SK-N-SH (cell line): ENCODE measurements at regions not wholly inside any gene's neighbourhood (a gene's known extent, or its start where the extent isn't known, plus 50 kb on each side); places are given as distances from the start of the nearest gene placed in this dataset.

ENCODE experiments used
- CTCF ChIA-PET: fragments of 300-600, 350-600 bp; formaldehyde crosslinking; extraction: SDS; loops from one replicate; lab custom pipeline; 2021; lab: Yijun Ruan, JAX
- POLR2A ChIA-PET: fragments of 350-600 bp; sonication (Branson Sonifier 250); formaldehyde crosslinking; extraction: SDS; loops from one replicate; lab custom pipeline; 2020; ENCODE audit warnings: antibody characterized with exemption, inconsistent platforms; lab: Yijun Ruan, JAX
- DNase-seq: peaks from one replicate; pipeline ENCODE4 v3.0.0; 2012
- H2AFZ ChIP-seq: fragments of 200-600 bp; sonication (generic); 2 replicates; pipeline ENCODE4 v1.8.1; 2016; ENCODE audit warnings: antibody characterized with exemption, mild to moderate bottlenecking, low read depth
- H3F3A ChIP-seq: fragments of 200-600 bp; sonication (generic); replicated peaks from 2 replicates; pipeline ENCODE3; 2016; ENCODE audit warnings: antibody characterized with exemption, mild to moderate bottlenecking; ENCODE audit not compliant: insufficient read depth
- H3K27ac ChIP-seq, 2 experiments: fragments of 200-500 bp in 1 of 2; fragments of 200-600 bp in 1 of 2; sonication (Bioruptor generic) in 1 of 2; sonication (generic), shearing (Covaris generic) in 1 of 2; 2 replicates each; pipeline versions ENCODE4 v1.5.1 to v1.6.1; 2014 to 2016; ENCODE audit warnings: low read depth in 2 of 2, inconsistent platforms in 1 of 2, low read length in 1 of 2, mild to moderate bottlenecking in 1 of 2, mixed read lengths in 1 of 2
- H3K27me3 ChIP-seq: fragments of 200-600 bp; sonication (generic), shearing (Covaris generic); 2 replicates; pipeline ENCODE4 v1.6.1; 2016; ENCODE audit warnings: mixed run types; ENCODE audit not compliant: insufficient read depth
- H3K36me3 ChIP-seq, 2 experiments: fragments of 200-500 bp in 1 of 2; fragments of 200-600 bp in 1 of 2; sonication (Bioruptor generic) in 1 of 2; sonication (generic) in 1 of 2; replicated peaks in 1 of 2; 2 replicates each; pipeline versions ENCODE3 to v1.5.1; 2014 to 2016; ENCODE audit warnings: low read length in 1 of 2, mild to moderate bottlenecking in 1 of 2; ENCODE audit not compliant: insufficient read depth in 2 of 2, control insufficient read depth in 1 of 2
- H3K4me1 ChIP-seq, 2 experiments: fragments of 200-500 bp in 1 of 2; fragments of 200-600 bp in 1 of 2; sonication (Bioruptor generic) in 1 of 2; sonication (generic), shearing (Covaris generic) in 1 of 2; 2 replicates each; pipeline versions ENCODE4 v1.5.1 to v1.6.1; 2014 to 2016; ENCODE audit warnings: low read depth in 1 of 2, low read length in 1 of 2, mixed run types in 1 of 2; ENCODE audit not compliant: insufficient read depth in 2 of 2, control insufficient read depth in 1 of 2
- H3K4me2 ChIP-seq: fragments of 200-600 bp; sonication (generic), shearing (Covaris generic); 2 replicates; pipeline ENCODE4 v1.6.1; 2017; ENCODE audit warnings: mixed run types
- H3K4me3 ChIP-seq, 2 experiments: fragments of 200-500 bp in 1 of 2; fragments of 200-600 bp in 1 of 2; sonication (Bioruptor generic) in 1 of 2; sonication (generic), shearing (Covaris generic) in 1 of 2; 2 replicates each; pipeline versions ENCODE4 v1.5.1 to v1.8.1; 2014 to 2016; ENCODE audit warnings: low read depth in 2 of 2, inconsistent platforms in 1 of 2, low read length in 1 of 2, mild to moderate bottlenecking in 1 of 2, mixed read lengths in 1 of 2, moderate library complexity in 1 of 2
- H3K79me2 ChIP-seq: fragments of 200-600 bp; sonication (generic); 2 replicates; pipeline ENCODE4 v1.8.1; 2017; ENCODE audit warnings: mild to moderate bottlenecking; ENCODE audit not compliant: insufficient read depth
- H3K9ac ChIP-seq: fragments of 200-600 bp; sonication (generic); 2 replicates; pipeline ENCODE4 v1.6.1; 2017; ENCODE audit warnings: mixed run types
- H3K9me2 ChIP-seq: fragments of 200-600 bp; sonication (generic); 2 replicates; pipeline ENCODE4 v1.6.1; 2017; ENCODE audit warnings: mixed run types
- H3K9me3 ChIP-seq: fragments of 200-600 bp; sonication (generic); 2 replicates; pipeline ENCODE4 v1.6.1; 2017; ENCODE audit warnings: mixed run types, mild to moderate bottlenecking, moderate library complexity
- H4K20me1 ChIP-seq: fragments of 200-600 bp; sonication (generic); 2 replicates; pipeline ENCODE4 v1.6.1; 2017; ENCODE audit warnings: mild to moderate bottlenecking, mixed run types; ENCODE audit not compliant: insufficient read depth
- ELF1 ChIP-seq: IDR thresholded peaks from 2 replicates; pipeline ENCODE4 v1.4.0; 2012
- EP300 ChIP-seq, 2 experiments: IDR thresholded peaks; 2 replicates each; pipeline versions ENCODE4 v1.4.0 to v1.6.1; 2012; ENCODE audit warnings: borderline replicate concordance in 1 of 2, low read depth in 1 of 2, low read length in 1 of 2
- FOXJ3 ChIP-seq: sonication (generic); formaldehyde crosslinking; IDR thresholded peaks from 2 replicates; pipeline ENCODE4 v1.5.1; 2020; ENCODE audit warnings: mild to moderate bottlenecking, missing genetic modification reagents
- GABPA ChIP-seq: IDR thresholded peaks from 2 replicates; pipeline ENCODE4 v1.4.0; 2012; ENCODE audit warnings: low read depth, mild to moderate bottlenecking
- GATA2 ChIP-seq: sonication (generic); formaldehyde crosslinking; IDR thresholded peaks from 2 replicates; pipeline ENCODE4 v1.5.0; 2020; ENCODE audit warnings: mild to moderate bottlenecking, missing genetic modification reagents
- JUND ChIP-seq: IDR thresholded peaks from 2 replicates; pipeline ENCODE4 v1.4.0; 2012
- NRF1 ChIP-seq: IDR thresholded peaks from 2 replicates; pipeline ENCODE4 v1.6.1; 2012; ENCODE audit warnings: low read depth, mild to moderate bottlenecking, low read length
- POLR2AphosphoS5 ChIP-seq: IDR thresholded peaks from 2 replicates; pipeline ENCODE4 v1.6.1; 2012; ENCODE audit warnings: low read depth, low read length
- RXRA ChIP-seq: IDR thresholded peaks from 2 replicates; pipeline ENCODE4 v1.4.0; 2012; ENCODE audit warnings: low read depth, mild to moderate bottlenecking, borderline replicate concordance
- TCF12 ChIP-seq: IDR thresholded peaks from 2 replicates; pipeline ENCODE4 v1.4.0; 2012
- TEAD4 ChIP-seq: IDR thresholded peaks from 2 replicates; pipeline ENCODE4 v1.4.0; 2012; ENCODE audit warnings: mild to moderate bottlenecking, borderline replicate concordance; ENCODE audit not compliant: insufficient read depth
- YY1 ChIP-seq: IDR thresholded peaks from 2 replicates; pipeline ENCODE4 v1.4.0; 2012; ENCODE audit warnings: low read depth, mild to moderate bottlenecking
- WGBS: methylation state at CpG from one replicate; pipeline ENCODE4 v1.1.6; 2017; ENCODE audit warnings: low lambda C conversion rate; 5-methylcytosine and 5-hydroxymethylcytosine counted together
- TF ChIP-seq, protein P1 (sequence below): fragments of 150-350 bp; IDR thresholded peaks from 2 replicates; pipeline ENCODE4 v1.6.1; 2016; ENCODE audit warnings: mild to moderate bottlenecking, low read depth, low read length
- TF ChIP-seq, protein P2 (sequence below): IDR thresholded peaks from 2 replicates; pipeline ENCODE4 v1.4.0; 2012; ENCODE audit warnings: low read depth, borderline replicate concordance
- TF ChIP-seq, protein P3 (sequence below): IDR thresholded peaks from 2 replicates; pipeline ENCODE4; 2012
- TF ChIP-seq, protein P4 (sequence below): fragments of 200-600 bp; sonication (generic); IDR thresholded peaks from 2 replicates; pipeline ENCODE4 v1.6.1; 2017; ENCODE audit warnings: antibody characterized with exemption, mild to moderate bottlenecking, moderate library complexity
- TF ChIP-seq, protein P5 (sequence below): IDR thresholded peaks from 2 replicates; pipeline ENCODE4 v1.4.0; 2012; ENCODE audit warnings: low read depth, borderline replicate concordance

DNA sequence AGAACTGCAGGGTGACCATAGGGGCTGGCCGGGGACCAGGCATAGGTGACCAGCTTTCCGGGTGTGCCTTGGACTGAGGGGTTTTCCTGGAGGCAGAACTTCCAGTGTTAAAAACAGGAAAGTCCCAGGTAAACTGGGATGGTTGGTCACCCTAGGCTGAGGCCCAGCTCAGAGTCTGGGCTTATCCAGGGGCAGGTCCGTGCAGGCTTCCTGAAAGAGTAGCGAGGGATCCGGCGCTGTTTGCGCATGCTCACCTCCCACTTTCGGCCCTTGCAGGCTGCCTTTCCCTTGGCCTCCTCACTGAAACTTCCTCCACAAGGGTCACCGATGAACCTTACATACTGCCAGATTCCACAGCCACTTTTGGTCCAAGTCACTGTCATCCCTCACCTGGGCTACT, 119.8 kb upstream of the PLET1 start:
- Histone ChIP-seq H4K20me1 (no peaks in the 10 kb centered on the region), H3K9me2 (no peaks in the 10 kb centered on the region), H3F3A (no peaks in the 10 kb centered on the region), H3K9ac (no peak overlapping the region), H2AFZ (no peak overlapping the region), H3K9me3 (no peaks in the 10 kb centered on the region), H3K27ac (no peak overlapping the region), H3K79me2 (no peaks in the 10 kb centered on the region), H3K27me3 (no peaks in the 10 kb centered on the region), H3K4me3 (no peak overlapping the region), H3K4me1 (no peaks in the 10 kb centered on the region), H3K36me3 (no peaks in the 10 kb centered on the region), H3K4me2 (no peak overlapping the region)
- ChIA-PET POLR2A (no interaction called here), CTCF (interaction anchor here (0.7 kb wide), 1 partner anchor 242 kb away, joined by 3 read pairs; no protein-coding TSS in a partner anchor)
- no peak for DNase-seq
- TF ChIP-seq ELF1: no peak
- TF ChIP-seq POLR2AphosphoS5: no peak
- no peak for TF ChIP-seq JUND
- no peak for TF ChIP-seq GABPA
- TF ChIP-seq, protein P1, sequence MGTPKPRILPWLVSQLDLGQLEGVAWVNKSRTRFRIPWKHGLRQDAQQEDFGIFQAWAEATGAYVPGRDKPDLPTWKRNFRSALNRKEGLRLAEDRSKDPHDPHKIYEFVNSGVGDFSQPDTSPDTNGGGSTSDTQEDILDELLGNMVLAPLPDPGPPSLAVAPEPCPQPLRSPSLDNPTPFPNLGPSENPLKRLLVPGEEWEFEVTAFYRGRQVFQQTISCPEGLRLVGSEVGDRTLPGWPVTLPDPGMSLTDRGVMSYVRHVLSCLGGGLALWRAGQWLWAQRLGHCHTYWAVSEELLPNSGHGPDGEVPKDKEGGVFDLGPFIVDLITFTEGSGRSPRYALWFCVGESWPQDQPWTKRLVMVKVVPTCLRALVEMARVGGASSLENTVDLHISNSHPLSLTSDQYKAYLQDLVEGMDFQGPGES: no peak
- no peak for TF ChIP-seq TEAD4
- no peak for TF ChIP-seq EP300 (IDR thresholded peaks at IDR 0.05; ENCODE audit: borderline replicate concordance in 1 of 2, low read depth in 1 of 2, low read length in 1 of 2)
- TF ChIP-seq, protein P2, sequence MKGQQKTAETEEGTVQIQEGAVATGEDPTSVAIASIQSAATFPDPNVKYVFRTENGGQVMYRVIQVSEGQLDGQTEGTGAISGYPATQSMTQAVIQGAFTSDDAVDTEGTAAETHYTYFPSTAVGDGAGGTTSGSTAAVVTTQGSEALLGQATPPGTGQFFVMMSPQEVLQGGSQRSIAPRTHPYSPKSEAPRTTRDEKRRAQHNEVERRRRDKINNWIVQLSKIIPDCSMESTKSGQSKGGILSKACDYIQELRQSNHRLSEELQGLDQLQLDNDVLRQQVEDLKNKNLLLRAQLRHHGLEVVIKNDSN: no peak
- TF ChIP-seq, protein P3, sequence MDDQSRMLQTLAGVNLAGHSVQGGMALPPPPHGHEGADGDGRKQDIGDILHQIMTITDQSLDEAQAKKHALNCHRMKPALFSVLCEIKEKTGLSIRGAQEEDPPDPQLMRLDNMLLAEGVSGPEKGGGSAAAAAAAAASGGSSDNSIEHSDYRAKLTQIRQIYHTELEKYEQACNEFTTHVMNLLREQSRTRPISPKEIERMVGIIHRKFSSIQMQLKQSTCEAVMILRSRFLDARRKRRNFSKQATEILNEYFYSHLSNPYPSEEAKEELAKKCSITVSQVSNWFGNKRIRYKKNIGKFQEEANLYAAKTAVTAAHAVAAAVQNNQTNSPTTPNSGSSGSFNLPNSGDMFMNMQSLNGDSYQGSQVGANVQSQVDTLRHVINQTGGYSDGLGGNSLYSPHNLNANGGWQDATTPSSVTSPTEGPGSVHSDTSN: no peak
- WGBS: 85% methylated on average over 7 of the region's 9 CpGs

DNA sequence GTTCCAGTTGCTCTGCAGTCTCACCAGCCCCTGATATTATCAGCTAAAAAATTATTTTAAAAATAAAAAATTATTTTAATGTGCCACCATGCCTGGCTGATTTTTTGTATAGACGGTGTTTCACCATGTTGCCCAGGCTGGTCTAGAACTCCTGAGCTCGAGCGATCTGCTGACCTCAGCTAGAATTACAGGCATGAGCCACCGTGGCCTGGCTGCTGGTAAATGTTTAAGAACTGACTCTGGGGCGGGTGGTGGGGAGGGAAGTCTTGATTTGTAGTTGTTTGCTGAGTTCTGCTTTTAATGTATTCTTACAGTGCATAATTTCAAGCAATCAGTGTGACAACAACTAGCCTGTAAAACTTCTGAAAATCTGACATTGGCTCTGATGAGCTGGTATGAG, 120.9 kb upstream of the PLET1 start:
- H3K36me3 ChIP-seq: no peaks in the 10 kb centered on the region
- no peaks in the 10 kb centered on the region for H3K79me2 ChIP-seq
- ChIA-PET CTCF (interaction anchor here (1.1 kb wide), 1 partner anchor 908 kb away, joined by 3 read pairs; no protein-coding TSS in a partner anchor), POLR2A (no interaction called here)
- H2AFZ ChIP-seq: no peak overlapping the region
- no peaks in the 10 kb centered on the region for H3K27me3 ChIP-seq
- no peak for DNase-seq
- no peak overlapping the region for H3K4me3 ChIP-seq
- H3K4me2 ChIP-seq: no peak overlapping the region
- no peaks in the 10 kb centered on the region for H3K9me2 ChIP-seq
- no peaks in the 10 kb centered on the region for H3F3A ChIP-seq
- no peaks in the 10 kb centered on the region for H4K20me1 ChIP-seq
- no peaks in the 10 kb centered on the region for H3K4me1 ChIP-seq
- 43% methylated on average over 5 of the region's 5 CpGs for WGBS
- H3K9ac ChIP-seq: no peak overlapping the region
- TF ChIP-seq FOXJ3: no peak
- TF ChIP-seq RXRA: no peak
- no peak for TF ChIP-seq YY1
- TF ChIP-seq POLR2AphosphoS5: no peak
- TF ChIP-seq, protein P4, sequence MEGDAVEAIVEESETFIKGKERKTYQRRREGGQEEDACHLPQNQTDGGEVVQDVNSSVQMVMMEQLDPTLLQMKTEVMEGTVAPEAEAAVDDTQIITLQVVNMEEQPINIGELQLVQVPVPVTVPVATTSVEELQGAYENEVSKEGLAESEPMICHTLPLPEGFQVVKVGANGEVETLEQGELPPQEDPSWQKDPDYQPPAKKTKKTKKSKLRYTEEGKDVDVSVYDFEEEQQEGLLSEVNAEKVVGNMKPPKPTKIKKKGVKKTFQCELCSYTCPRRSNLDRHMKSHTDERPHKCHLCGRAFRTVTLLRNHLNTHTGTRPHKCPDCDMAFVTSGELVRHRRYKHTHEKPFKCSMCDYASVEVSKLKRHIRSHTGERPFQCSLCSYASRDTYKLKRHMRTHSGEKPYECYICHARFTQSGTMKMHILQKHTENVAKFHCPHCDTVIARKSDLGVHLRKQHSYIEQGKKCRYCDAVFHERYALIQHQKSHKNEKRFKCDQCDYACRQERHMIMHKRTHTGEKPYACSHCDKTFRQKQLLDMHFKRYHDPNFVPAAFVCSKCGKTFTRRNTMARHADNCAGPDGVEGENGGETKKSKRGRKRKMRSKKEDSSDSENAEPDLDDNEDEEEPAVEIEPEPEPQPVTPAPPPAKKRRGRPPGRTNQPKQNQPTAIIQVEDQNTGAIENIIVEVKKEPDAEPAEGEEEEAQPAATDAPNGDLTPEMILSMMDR: no peak
- TF ChIP-seq TCF12: no peak
- TF ChIP-seq GATA2 (CRISPR knock-in tag): no peak
- TF ChIP-seq JUND: no peak
- no peak for TF ChIP-seq ELF1
- TF ChIP-seq, protein P5, sequence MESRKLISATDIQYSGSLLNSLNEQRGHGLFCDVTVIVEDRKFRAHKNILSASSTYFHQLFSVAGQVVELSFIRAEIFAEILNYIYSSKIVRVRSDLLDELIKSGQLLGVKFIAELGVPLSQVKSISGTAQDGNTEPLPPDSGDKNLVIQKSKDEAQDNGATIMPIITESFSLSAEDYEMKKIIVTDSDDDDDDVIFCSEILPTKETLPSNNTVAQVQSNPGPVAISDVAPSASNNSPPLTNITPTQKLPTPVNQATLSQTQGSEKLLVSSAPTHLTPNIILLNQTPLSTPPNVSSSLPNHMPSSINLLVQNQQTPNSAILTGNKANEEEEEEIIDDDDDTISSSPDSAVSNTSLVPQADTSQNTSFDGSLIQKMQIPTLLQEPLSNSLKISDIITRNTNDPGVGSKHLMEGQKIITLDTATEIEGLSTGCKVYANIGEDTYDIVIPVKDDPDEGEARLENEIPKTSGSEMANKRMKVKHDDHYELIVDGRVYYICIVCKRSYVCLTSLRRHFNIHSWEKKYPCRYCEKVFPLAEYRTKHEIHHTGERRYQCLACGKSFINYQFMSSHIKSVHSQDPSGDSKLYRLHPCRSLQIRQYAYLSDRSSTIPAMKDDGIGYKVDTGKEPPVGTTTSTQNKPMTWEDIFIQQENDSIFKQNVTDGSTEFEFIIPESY: no peak
- no peak for TF ChIP-seq NRF1
- H3K27ac ChIP-seq: no peak overlapping the region
- no peaks in the 10 kb centered on the region for H3K9me3 ChIP-seq
